HG02610 (cell line): ENCODE measurements at regions not wholly inside any gene's neighbourhood (a gene's known extent, or its start where the extent isn't known, plus 50 kb on each side); places are given as distances from the start of the nearest gene placed in this dataset.

ENCODE experiments used
- ATAC-seq: cut with Tn5 transposase; IDR thresholded peaks from one replicate; pipeline ENCODE4 v1.9.1; 2021; ENCODE audit warnings: mild to moderate bottlenecking, moderate library complexity; ENCODE audit not compliant: unreplicated experiment

- ATAC-seq: no peak
Observed at GRCh38 chr12:76611533-76611932, 52.0 kb upstream of the OSBPL8 start.

DNA sequence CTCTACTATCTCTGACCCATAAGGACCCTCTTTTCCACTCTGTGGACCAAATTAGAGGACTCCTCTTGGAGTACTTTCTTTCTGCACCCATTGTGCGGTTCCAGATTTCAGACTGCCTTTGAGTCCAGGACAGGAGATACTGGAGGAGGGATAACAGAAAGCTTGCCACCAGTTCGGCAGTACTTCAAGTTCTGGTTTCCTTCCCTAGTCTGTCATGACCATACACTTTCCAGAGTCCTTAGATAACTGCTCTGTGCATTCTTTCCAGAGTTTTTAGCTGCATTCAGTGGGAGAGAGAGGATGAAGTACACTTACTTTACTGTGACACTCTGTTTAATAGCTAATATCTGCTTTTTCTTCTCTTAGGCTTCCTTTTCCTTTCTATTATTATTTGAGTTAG lies 54.8 kb upstream of the OSBPL8 start:
- no peak for ATAC-seq

DNA sequence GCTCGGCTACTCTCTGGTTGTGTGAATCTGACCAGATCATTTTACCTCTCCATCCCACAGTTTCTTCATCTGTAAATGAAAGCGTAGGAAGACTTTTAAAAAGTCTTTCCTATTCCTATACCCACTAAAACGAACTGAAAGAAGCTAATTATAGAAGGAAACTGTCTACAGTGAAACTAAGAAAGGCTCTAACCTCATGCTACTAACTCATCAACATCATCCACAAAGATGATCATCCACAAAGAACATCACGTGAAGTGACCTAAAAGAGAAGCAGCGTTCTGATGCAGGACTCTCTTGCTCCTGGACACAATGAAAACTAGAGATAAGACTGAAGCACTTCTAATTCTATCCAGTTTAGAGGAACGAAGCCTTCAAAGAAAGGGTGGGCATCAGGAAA lies 58.5 kb upstream of the OSBPL8 start:
- no peak for ATAC-seq

- ATAC-seq: peak; percentile 74
Observed at GRCh38 chr12:76621582-76622024, 62.0 kb upstream of the OSBPL8 start.

DNA sequence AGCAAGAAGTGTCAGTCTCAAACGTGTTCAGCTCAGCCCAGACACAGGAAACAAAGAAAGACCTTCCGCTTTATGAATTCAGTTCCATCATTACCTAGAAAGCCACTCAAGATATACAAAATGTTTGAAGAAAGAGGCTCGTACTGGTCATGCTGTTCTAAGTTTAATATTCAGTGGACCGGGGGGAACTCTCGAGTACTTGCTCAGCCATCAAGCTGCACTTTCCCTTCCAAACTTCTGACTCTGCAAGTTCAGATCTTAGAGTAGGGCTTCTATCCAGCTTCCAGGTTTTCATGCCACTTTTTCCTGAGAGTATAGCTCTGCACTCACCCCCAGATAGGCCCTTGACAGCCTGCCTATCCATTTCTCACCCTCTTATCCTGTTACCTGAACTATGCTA lies 62.8 kb upstream of the OSBPL8 start:
- no peak for ATAC-seq

DNA sequence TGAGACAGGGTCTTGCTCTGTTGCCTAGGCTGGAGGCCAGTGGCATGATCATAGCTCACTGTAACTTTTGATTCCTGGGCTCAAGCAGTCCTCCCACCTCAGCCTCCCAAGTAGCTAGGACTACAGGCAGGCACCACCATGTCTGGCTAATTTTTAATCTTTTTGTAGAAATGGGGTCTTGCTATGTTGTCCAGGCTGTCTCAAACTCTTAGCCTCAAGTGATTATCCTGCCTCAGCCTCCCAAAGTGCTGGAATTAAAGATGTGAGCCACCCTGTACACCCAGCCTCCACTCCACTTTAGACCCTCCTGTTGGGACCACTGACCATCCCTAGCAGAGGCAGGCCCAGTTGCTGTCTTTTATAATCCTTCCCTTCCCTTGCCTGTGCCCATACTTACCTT lies 63.3 kb upstream of the OSBPL8 start:
- no peak for ATAC-seq

- ATAC-seq: no peak
Observed at GRCh38 chr12:76623931-76624330, 64.4 kb upstream of the OSBPL8 start.

DNA sequence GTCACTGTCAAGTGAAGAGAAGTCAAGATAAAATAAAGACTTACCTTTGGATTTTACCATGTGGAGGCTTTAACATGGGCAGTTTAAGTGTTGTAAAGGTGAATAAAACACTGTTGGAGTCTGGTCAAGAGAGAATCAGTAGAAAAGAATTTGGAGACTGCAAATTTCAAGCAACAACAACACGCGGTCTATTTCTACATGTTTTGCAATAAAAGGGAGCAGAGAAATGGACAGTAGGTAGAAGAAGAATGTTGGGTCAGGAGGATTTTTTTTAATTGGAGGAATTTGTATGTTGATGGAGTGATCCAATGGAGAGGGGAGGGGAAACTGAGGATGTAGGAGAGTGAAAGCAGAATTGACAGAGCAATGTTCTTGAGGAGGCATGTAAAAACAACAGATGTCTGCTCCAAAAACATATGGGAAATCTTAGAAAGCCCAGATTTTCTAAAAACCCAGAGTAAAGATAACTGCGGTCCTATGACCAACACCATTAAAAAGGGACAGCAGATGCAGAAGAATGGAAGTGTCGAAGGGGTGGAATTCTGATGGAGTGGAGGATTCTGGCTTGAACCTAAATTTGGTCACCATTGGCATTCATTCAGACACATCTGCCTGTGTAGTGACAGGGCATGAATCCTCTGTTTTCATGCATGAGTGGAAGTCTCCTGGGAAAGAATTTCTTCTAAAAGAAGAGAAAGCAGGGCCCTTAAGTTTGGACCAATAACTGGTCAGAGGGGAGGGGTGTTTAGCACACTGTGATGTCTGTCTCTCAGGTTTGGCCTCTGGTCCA lies 68.0 kb upstream of the OSBPL8 start:
- no peak for ATAC-seq

DNA sequence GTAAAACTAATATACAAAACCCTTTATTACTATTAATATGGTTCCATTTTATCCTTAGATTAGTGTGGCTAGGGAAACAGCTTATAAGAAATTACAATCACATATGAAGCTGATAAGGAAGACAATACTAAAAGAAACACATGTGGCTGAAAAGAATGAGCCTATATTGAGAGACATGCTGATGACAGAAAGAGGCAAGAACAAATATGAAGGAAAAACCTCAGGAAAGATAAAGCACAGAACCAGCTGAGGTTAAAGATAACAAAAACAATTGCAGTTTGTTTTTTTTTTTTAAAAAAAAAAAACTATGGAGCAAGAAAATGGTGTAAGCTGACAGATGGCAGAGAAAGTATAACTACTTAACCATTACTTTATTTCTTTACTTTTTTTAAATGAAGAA lies 69.2 kb upstream of the OSBPL8 start:
- no peak for ATAC-seq

- ATAC-seq: no peak
Observed at GRCh38 chr12:76631741-76632140, 72.2 kb upstream of the OSBPL8 start.

DNA sequence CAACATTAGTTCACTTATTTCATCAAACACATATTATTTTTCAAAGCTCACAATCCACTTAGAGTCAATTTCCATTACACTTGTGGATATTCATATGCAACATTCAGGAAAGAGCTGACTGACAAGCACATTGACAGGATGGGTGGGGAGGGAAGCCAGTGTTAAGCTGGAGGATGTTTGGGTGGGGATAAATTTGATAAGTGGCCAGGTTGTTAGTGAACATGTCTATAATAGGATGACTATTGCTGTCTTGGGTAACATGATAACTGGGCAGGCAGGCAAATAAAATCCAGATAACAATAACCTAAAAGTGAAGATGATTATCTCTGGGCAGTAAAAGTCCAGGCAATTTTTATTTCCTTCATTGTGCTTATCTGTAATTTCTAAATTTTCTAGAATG lies 73.8 kb upstream of the OSBPL8 start:
- ATAC-seq: no peak

GRCh38 chr12:76634133-76634532 lies 74.6 kb upstream of the OSBPL8 start:
- ATAC-seq: no peak

DNA sequence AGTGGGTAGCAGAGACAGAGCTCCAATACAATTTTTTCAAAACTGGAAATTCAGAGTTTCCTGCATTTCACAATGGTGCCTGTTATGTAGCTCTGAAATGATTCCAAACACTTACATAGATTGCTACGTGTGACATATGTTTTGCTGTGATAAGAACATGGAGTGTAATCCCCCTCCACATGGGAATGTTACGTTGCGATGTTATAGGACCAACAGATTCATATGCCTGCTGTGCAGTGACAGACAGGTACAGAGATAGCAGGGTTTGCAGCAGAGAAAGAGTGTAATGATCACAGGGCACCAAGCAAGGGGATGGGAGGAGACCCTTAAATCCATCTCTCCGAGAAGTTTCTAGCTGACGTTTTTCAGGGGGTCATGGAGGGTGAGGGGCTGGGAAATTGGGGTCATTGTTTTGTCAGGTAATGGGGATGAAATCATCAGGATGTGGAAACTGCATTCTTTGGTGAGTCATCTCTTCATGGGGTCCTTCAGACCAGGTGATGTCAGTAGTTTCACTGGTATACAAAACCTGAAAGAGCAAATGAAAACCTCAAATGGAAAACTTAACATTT lies 76.6 kb upstream of the OSBPL8 start:
- ATAC-seq: no peak

- ATAC-seq: no peak
Observed at GRCh38 chr12:76637807-76638206, 78.2 kb upstream of the OSBPL8 start.

DNA sequence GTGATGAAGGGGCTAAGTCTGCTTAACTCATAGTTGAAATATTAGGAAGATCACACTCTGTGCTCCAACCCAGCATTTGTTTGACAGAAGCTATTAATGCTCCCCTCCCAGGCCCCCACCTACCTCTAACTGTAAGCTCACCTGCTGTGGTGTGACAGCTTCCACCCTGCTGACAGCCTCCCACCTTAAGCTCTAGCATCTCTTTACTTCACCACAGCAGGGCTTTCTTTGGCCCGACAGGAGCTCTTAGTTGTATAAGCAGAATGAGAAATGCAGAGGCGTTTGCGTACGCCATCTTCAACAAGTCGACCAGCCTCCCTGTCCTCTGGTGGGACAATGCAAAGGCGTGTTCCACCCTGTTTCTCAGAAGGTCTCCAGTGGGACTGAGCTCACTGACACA lies 80.1 kb upstream of the OSBPL8 start:
- ATAC-seq: no peak

DNA sequence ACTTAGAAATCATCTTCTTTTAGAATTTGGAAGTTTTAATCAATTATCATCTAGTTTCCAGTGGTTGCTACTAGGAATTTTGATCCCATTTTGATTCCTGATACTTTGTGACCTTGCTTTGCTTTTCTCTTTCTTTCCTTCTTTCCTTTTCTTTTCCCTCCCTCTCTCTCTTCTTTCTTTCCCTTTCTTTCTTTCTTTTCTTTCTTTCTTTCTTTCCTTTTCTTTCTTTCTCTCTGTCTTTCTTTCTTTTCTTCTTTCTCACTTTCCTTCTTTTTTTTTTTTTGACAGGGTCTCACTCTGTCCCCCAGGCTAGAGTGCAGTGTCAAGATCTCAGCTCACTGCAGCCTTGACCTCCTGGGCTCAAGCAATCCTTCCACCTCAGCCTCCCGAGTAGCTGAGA lies 81.5 kb upstream of the OSBPL8 start:
- no peak for ATAC-seq

DNA sequence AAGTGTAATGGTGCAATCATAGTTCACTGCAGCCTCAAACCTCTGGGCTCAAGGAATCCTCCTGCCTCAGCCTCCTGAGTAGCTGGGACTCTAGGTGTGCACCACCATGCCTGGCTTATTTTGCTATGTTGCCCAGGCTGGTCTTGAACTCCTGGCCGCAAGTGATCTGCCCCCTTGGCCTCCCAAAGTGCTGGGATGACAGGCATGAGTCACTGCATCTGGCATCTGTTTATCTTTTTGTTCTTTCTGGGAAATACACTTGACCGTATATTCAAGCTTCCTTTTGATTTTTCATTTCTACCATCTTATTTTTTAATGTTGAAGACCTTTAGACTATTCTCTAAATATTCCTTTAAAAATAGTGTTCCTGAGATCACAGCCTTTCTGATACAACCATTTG lies 82.4 kb upstream of the OSBPL8 start:
- ATAC-seq: no peak

DNA sequence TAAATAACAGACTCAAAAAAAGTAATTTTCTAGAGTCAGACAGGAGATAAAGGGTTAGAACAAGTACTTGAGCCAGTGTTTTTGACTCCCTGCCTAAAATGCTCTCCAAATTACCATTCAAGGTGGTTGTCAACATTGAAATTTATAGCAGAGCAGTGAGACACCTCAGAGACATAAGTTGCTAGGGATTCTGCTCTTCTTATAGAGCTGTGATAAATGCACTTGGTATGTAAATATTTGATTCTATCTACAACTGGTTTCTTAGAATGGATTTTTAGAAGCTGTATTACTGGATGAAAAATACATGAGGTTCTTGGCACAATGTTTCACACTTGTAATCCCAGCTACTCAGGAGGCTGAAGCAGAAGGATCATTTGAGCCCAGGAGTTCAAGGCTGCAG lies 83.9 kb upstream of the OSBPL8 start:
- no peak for ATAC-seq

GRCh38 chr12:76644950-76645349 lies 85.4 kb upstream of the OSBPL8 start:
- no peak for ATAC-seq

DNA sequence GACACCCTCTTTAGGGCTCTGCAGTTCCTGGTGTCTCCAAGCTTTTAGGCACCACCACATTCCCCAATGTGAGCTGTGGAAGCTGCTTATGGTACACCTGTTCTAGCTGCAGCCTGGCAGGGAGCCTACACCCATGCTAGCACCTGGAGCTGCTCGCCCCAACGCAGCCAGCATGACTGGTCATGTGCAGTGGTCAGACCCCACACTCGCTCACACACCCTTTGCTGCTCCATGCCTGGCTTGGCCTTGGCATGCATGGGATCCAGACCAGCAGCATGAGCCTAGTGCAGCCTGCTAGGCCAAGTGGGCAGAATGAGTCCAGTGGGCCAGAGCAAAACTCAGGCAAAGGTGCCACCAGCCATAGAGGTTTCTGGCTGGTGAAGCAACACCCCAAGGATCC lies 86.4 kb upstream of the OSBPL8 start:
- no peak for ATAC-seq

GRCh38 chr12:76646366-76646765 lies 86.8 kb upstream of the OSBPL8 start:
- no peak for ATAC-seq

DNA sequence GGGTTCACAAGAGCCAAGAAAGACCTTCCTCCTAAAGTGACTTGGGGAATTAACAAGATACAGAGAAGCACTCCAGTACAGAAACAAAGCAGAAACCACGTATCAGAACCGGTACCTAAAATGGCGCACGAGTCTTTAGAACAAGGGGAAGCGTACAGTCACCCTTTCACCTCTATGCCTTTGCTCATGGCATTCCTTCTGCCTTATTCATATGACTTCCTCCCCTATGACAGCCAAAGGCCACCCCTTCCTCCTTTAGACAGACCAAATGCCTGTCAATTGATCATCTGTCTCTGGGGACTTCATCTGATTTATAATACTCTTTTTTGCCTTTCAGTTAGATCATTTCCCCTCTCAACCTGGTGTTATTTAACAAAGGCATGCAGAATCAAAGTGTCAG lies 89.5 kb upstream of the OSBPL8 start:
- no peak for ATAC-seq

DNA sequence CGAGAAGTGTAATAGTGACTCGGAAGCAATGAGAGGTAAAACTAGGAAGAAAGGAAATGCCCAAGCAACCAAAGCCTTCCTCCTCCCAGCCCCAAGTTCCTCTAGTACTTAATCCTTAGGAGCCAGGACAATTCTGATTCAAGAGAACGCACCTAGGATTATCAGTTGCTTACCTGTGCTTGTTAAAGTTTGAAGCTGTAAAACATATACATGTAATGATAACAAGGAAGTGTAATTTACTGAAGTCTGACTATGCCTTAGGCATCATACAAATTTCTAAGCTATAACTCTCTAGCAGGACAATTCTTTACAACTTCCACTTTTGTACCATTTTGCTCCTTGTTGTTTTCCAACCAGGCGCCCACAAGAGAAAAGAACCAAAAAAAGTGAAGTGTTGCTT lies 92.8 kb upstream of the OSBPL8 start:
- no peak for ATAC-seq
